Stimulated activated CD4-positive, alpha-beta T cell treated with anti-CD3 and anti-CD28 coated beads, Interleukin-1b, Interleukin-23, amount 100 ng/mL, for 24 hours (primary cell): ENCODE measurements at regions not wholly inside any gene's neighbourhood (a gene's known extent, or its start where the extent isn't known, plus 50 kb on each side); places are given as distances from the start of the nearest gene placed in this dataset.
"Not testable (repeated sequence)": the region's sequence is repeated elsewhere in the genome, so short reads cannot be mapped to it uniquely, and the experiment has no call there.

Experiments
- DNase-seq, 4 experiments: peaks; one replicate each; pipeline ENCODE4 v3.0.0-alpha.2; 2020; ENCODE audit warnings: low read depth in 4 of 4, low spot score in 1 of 4

DNA sequence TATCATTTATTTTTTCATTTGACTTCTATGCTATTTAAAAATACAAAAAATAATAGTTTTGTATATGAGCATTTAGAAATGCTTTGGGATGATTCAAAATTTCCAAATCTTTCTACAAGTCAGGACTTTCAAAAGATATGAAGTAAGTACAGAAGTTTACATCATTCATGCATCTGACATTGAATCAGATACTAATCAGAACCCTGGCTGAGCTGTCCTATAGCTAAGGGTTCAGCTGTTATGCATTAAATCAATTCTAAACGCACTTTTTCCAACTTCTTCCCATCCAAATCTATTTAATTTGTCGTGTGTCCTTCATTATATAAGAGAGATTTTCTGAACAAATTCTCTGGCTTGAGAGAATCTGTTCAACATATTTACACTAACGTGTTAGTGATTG lies 779.4 kb downstream of the LTN1 start:
- no peak for DNase-seq

DNA sequence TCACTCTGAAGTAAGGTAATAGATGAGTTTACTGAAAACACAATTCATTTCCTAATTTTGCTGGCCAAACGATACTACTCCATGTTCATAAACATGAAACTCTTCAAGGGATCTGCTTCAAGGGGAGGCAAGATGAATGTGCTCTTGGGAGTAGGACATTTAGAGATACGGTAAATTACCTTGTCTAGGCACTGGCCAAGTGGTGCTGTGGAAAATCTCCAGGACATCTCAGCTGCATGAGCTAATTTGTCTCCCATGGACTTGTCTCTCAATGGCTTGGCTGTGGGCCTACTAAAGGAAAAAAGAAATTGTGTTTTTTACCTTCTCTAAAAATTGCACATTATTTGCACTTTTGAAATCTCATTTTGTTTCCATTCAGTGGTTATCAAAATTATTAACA lies 780.6 kb downstream of the LTN1 start:
- DNase-seq: no peak

DNA sequence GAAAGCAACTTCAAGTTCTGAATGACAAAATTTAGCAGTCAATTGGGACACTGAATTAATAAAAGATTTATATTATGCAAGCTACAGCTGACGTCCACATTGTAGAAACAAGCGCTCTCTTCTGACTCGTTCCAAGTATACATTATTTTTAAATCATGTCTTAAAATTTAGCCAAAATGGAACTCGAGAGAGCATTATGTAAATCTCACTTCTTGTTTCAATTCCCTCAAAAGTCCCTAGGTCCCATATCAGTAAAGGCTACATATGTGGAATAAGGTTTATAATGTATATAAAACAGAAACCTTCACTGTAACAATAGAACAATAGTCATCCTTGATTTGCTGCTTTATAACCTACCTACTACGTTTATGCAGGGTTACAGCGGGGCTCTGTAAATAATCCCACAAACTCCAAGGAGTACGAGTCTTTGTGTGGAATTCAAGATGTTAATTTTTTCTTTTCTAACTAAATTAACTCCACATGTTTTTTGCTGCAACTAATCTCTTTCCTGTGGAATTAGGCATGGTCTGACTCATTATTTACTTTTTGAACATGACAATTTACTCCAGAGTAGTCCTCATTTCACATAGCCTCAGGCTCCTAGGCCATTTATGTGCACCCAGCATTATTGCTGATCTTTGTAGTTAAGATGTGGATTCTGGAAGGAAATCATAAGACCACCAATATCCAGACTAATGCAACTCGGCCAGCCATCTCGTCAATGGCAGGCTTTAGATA lies 785.1 kb downstream of the LTN1 start:
- no peak for DNase-seq

DNA sequence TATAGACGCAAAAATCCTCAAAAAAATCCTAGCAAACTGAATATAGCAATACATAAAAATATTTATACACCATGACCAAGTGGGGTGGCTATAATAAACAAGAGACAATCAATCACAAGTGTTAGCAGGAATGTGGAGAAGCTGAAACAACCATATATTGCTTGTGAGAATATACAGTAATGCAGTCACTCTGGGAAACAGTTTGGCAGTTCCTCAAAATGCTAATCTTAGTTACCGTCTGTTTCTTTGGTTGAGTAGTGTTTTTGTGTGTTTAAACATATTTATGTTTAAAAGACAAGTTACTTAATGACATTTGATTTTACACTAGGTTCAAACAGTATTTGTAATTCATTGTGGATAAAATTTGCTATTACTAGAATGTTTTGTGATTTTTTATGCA lies 792.0 kb downstream of the LTN1 start:
- no peak for DNase-seq

DNA sequence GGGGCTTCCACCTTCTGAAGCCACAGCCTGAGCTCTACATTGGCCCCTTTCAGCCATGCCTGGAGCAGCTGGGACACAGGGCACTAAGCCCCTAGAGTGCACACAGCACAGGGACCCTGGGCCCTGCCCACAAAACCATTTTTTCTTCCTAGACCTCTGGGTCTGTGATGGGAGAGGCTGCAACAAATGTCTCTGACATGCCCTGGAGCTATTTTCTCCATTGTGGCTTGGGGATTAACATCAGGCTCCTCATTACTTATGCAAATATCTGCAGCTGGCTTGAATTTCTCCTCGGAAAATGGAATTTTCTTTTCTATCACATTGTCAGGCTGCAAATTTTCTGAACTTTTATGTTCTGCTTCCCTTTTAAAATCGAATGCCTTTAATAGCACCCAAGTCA lies 795.7 kb downstream of the LTN1 start:
- no peak for DNase-seq

DNA sequence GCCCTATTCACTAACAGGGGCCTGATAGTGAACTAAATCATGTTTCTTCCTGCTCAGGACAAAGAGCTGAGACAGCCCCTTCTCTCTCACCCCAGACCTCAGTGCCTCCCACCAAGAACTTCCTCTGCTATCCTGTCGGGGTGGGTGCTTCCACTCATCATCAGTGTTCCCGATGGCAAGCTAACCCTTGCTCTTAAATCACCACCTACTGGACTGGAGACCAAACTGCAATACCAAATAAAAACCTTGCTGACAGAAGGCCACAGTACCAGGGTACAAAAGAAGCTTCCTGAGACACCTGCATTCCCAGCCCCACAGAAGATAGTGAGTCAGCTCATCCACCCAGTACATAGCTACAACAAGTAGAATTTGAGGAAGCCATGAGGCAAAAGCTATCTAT lies 799.5 kb downstream of the LTN1 start:
- DNase-seq: no peak

DNA sequence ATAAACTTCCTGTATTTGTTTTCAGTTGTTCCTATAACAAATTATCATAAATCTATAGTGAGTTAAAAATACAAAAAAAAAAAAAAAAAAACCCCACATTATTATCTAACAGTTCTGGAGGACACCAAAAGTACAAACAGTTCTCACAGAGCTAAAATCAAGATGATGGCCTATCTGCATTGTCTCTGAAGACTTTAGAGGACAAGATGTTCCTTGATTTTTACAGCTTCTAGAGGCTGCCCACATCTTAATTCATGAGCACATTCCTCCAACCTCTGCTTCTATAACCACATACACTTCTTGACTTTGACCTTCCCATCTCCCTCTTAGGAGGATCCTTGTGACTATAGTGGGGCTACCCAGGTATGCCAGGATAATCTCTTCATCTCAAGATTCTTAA lies 806.1 kb downstream of the LTN1 start:
- DNase-seq: no peak

DNA sequence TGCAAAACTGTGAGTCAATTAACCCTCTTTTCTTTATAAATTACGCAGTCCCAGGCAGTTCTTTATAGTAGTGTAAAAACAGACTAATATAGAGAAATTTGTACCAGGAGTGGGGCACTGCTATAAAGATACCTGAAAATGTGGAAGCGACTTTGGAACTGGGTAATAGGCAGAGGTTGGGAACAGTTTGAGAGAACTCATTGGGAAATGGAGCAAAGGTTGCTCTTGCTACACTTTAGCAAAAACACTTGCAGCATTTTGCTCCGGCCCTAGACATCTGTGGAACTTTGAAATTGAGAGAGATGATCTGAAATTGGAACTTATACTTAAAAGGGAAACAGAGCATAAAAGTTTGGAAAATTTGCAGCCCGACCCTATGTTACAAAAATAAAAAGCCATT lies 810.9 kb downstream of the LTN1 start:
- no peak for DNase-seq

DNA sequence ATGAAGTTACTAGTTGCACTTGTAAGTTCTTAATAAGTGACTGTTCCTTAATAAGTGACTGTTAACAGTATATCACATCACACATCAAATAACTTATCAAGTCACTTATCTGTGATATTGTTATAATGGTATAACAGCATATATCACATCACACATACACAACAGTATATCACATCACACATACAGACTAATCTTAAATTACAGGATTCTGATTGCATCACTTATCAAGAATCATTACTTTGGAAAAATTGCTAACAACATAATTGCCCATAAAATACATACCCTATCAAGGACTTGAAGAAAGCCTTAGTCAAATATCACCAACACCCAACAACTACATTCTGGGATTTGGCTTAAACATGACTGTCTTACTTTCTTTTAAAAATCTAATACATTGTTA lies 813.5 kb downstream of the LTN1 start:
- DNase-seq: no peak

DNA sequence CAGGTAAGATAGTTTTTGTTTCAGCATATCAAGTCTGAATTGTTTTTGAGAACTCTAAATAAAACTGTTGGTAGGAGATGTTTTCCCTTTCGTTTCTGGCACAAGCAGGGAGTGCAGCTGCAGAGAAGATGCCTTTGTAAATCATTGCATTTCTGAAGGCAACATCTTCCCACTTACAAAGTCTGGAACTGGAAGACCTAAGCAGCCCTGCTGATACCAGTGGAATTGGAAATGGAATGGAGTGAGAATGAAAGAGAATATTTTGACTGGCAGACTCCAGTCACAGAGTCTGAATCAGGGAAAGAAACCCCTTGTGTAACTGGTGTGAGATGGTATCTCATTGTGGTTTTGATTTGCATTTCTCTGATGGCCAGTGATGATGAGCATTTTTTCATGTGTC lies 815.6 kb downstream of the LTN1 start:
- no peak for DNase-seq

DNA sequence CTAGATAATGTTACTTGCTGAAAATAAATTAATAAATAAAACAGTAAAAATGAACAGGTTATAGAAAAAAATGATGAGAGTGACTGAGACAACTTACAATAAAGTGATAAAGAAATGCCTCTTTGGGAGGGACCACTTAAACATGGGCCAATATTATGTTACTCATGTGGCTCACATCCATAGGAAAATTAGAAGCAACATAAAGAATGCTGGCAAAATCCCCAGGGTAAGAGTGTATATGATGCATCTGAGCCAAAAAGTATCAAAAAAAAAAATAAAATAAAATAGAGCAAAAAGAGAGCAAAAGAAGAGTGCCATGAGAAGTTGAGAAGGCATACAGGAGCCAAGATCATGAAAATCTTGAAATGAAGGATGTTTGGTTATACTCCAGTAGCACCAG lies 818.0 kb downstream of the LTN1 start:
- DNase-seq: no peak

DNA sequence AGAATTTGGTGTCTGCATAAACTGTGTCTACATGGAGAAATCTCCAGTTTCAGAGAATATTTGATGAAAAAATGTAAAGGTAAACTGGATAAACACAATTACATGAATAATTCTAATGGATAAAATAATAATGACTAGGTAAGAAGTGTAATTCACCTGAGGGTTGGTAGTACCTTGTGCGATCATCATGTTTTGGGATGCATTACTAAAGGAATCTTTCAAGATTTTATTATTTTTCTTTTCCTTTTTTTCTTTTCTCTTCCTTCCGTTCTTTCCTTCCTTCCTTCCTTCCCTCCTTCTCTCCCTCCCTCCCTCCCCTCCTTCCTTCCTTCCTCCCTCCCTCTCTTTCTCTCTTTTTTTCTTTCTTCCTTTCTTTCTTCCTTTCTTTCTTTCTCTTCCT lies 818.7 kb downstream of the LTN1 start:
- no peak for DNase-seq

DNA sequence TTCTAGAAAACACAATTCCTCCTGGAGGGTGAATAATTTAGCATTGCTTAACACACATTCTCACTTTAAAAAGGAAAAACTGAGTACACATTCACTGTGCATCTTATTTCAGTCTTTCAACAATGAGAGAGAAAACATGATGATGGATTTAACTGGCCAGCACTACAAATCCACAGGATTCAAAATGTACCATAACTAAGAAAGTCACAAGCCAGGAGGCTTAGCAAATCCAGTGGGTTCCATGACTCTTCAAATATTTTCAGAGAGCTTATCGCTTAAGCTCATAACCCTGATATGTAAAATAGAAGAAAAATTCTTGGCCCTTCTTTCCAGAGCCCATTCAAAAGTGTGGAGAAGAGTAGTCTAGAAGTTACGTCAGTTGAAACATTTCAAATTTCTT lies 820.3 kb downstream of the LTN1 start:
- no peak for DNase-seq

DNA sequence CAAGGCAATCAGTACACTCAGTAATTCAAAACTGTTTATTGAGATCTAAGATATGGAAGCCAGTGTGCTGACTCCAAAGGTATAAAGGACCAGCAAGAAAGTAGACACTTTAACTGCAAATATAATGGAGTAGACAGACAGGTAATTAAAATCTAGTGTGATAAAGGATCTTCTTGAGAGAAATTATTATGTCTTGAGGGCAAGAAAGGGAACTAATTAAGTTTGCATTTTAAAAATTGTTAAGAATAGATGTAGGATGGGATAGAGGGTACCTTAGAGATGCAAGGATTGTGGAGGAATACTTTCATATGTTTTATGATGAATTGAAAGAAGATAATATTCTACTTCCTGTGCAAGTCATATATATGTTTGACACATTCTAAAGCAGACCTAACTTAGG lies 825.3 kb downstream of the LTN1 start:
- DNase-seq: no peak

DNA sequence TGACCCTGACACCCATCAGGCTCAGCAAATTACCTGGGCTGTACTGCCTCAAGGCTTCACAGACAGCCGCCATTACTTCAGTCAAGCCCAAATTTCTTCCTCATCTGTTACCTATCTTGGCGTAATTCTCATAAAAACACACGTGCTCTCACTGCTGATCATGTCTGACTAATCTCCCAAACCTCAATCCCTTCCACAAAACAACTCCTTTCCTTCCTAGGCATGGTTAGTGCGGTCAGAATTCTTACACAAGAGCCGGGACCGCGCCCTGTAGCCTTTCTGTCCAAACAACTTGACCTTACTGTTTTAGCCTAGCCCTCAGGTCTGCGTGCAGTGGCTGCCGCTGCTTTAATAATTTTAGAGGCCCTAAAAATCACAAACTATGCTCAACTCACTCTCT lies 828.2 kb downstream of the LTN1 start:
- DNase-seq: not testable (repeated sequence)

DNA sequence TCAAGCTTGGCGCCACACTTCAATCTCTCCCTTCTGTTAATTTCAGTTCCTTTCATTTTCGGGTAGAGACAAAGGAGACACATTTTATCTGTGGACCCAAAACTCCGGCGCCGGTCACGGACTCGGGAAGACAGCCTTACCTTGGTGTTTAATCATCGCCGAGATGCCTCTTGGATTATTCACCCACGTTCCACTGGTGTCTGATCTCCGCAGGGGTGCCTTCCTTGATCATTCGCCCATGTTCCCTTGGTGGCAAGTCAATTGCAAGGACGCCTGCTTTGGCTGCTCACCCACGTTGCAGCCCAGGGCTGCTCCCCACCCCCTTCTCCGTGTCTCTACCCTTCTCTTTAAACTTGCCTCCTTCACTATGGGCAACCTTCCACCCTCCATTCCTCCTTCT lies 830.6 kb downstream of the LTN1 start:
- DNase-seq: not testable (repeated sequence)

DNA sequence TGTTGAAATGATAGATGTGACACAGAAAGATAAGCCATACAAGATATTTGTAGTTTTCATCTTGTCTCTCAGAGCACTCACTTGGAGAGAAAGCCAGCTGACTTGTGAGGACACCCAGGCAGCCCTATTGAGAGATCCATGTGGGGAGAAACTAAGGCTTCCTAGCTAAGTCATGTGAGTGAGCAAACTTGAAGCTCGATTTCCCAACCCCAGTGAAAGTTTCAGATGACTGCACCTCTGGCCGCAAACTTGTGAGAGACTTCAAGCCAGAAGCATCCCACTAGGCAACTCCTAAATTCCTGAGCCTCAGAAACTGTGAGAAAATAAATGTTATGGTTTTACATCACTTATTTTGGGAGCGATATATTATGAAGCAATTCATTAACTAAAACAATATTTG lies 832.3 kb downstream of the LTN1 start:
- no peak for DNase-seq

DNA sequence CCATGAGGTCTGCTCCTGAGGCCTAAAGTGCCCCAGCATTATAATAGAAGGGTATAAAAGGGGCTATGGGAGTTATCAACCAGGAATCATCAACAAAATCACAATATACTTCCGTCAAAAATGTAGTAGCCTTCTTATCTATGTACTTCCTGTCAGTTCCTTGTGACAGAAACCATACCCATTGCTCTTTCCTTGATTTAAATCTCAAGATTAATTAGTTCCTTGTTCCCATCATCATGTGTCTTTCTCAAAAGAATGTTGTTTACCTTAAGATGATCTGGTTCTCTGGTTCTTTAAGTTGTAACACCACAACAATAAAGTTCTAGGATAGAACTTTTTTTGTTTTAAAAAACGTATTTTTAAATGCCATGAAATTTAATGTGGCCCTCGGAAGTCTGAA lies 833.3 kb downstream of the LTN1 start:
- DNase-seq: no peak

DNA sequence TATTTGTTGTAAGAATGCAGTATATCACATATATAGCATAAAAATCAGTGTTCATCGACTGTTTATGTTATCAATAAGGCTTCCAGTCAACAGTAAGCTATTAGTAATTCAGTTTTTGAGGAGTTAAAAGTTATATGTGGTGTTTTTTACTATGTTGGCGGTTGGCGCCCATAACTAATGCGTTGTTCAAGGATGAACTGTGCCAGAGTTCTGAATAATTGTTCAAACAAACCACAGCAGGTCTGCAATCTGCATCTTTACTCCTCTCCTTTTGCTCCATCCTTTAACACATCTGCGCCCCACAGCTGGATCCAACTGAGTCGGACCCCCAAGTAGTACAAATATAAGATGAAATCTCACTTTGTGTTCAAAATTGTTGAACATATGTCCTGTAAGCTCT lies 836.1 kb downstream of the LTN1 start:
- no peak for DNase-seq

DNA sequence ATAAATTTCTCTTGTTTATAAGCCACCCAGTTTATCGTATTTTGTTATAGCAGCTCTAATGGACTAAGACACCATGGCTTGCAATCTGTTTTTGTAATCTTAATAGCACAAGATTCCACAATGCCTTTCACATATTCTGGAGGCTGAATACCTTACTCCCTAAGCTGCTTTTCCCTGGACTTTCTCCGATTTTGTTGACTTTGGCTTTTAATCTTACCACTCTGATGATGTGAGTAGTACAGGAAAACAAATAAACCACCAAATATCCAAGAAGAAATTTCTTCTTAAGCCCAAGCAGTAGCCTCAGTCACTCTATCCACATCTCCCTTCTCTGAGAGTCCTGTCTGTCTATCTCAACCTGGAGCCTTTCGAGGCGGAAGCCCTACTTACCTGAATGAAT lies 838.6 kb downstream of the LTN1 start:
- no peak for DNase-seq

DNA sequence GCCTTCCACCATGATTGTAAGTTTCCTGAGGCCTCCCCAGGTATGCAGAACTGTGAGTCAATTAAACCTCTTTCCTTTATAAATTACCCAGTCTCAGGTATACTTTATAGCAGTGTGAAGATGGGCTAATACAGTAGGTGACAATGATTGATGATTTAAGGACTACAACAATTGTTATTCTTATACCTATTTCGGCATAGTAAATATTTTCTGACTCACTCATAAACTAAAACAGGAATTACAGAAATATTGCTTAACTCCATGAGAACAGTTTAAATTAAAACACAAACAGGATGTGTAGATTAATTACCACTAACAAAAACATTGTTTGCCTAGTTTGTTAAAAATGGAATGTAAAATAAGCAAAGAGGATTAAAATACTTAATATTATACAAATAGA lies 839.9 kb downstream of the LTN1 start:
- no peak for DNase-seq

DNA sequence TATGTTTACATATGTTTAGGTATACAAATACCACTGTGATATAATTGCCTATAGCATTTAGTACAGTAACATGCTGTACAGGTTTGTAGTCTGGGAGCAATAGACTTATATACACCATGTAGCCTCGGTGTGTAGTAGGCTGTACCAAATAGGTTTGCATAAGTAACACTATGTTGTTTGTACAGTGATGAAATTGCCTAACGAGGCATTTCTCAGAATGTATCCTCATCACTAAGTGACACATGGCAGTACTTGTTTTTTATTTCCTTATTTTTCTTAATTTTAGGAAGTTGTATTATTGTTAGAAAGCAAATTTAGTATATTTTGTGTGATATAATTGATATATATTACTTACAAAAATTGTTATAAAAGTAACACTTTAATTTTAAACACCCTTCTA lies 840.9 kb downstream of the LTN1 start:
- no peak for DNase-seq

DNA sequence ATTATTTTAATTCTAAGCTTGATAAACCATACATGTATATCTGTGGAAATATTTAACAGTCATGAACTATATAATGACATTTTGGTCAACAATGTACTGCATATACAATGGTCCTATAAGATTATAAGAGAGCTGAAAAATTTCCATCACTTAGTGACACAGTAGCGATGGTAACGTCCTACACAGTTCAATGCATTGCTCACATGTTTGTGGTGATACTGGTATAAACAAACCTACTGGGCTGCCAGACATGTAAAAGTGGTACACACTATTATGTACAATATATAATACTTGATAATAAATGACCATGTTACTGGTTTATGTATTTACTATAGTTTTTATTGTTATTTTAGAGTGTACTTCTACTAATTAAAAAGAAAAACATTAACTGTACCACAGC lies 841.9 kb downstream of the LTN1 start:
- DNase-seq: no peak
